Effector CD4-positive, alpha-beta T cell (primary cell): ENCODE measurements at regions not wholly inside any gene's neighbourhood (a gene's known extent, or its start where the extent isn't known, plus 50 kb on each side); places are given as distances from the start of the nearest gene placed in this dataset.
"Not testable (repeated sequence)": the region's sequence is repeated elsewhere in the genome, so short reads cannot be mapped to it uniquely, and the experiment has no call there.

Experiments used
- DNase-seq: peaks from one replicate; pipeline ENCODE4 v3.0.0-alpha.2; 2020

GRCh38 chr16:10232757-10233156, 50.5 kb upstream of the GRIN2A start:
- DNase-seq, result no peak

GRCh38 chr16:10239640-10240039, 57.4 kb upstream of the GRIN2A start:
- DNase-seq, result no peak

GRCh38 chr16:10240854-10241613, 58.8 kb upstream of the GRIN2A start:
- no peak for DNase-seq

- DNase-seq, result no peak
Observed at GRCh38 chr16:10242097-10242496, 59.9 kb upstream of the GRIN2A start.

GRCh38 chr16:10242916-10243315, 60.7 kb upstream of the GRIN2A start:
- no peak for DNase-seq

- no peak for DNase-seq
Observed at GRCh38 chr16:10245002-10245401, 62.8 kb upstream of the GRIN2A start.

GRCh38 chr16:10250137-10250828, 68.1 kb upstream of the GRIN2A start:
- DNase-seq, result no peak

- DNase-seq, result no peak
Observed at GRCh38 chr16:10252155-10252554, 69.9 kb upstream of the GRIN2A start.

- DNase-seq, result no peak
Observed at GRCh38 chr16:10253409-10253808, 71.2 kb upstream of the GRIN2A start.

GRCh38 chr16:10255728-10256127, 73.5 kb upstream of the GRIN2A start:
- DNase-seq, result no peak

GRCh38 chr16:10256784-10257641, 74.8 kb upstream of the GRIN2A start:
- peak; percentile 26 for DNase-seq

GRCh38 chr16:10257642-10258251, 75.5 kb upstream of the GRIN2A start:
- not testable (repeated sequence) for DNase-seq

GRCh38 chr16:10258930-10259603, 76.8 kb upstream of the GRIN2A start:
- not testable (repeated sequence) for DNase-seq

- DNase-seq, result no peak
Observed at GRCh38 chr16:10261077-10261476, 78.8 kb upstream of the GRIN2A start.

- not testable (repeated sequence) for DNase-seq
Observed at GRCh38 chr16:10261526-10261925, 79.3 kb upstream of the GRIN2A start.

- DNase-seq, result no peak
Observed at GRCh38 chr16:10262377-10263132, 80.3 kb upstream of the GRIN2A start.

- no peak for DNase-seq
Observed at GRCh38 chr16:10265770-10266615, 83.8 kb upstream of the GRIN2A start.

- no peak for DNase-seq
Observed at GRCh38 chr16:10266809-10267208, 84.6 kb upstream of the GRIN2A start.

GRCh38 chr16:10269632-10270031, 87.4 kb upstream of the GRIN2A start:
- DNase-seq, result no peak

GRCh38 chr16:10272250-10272854, 90.1 kb upstream of the GRIN2A start:
- DNase-seq, result not testable (repeated sequence)
